ENCODE measurements at regions not wholly inside any gene's neighbourhood (a gene's known extent, or its start where the extent isn't known, plus 50 kb on each side); places are given as distances from the start of the nearest gene placed in this dataset.

DNA sequence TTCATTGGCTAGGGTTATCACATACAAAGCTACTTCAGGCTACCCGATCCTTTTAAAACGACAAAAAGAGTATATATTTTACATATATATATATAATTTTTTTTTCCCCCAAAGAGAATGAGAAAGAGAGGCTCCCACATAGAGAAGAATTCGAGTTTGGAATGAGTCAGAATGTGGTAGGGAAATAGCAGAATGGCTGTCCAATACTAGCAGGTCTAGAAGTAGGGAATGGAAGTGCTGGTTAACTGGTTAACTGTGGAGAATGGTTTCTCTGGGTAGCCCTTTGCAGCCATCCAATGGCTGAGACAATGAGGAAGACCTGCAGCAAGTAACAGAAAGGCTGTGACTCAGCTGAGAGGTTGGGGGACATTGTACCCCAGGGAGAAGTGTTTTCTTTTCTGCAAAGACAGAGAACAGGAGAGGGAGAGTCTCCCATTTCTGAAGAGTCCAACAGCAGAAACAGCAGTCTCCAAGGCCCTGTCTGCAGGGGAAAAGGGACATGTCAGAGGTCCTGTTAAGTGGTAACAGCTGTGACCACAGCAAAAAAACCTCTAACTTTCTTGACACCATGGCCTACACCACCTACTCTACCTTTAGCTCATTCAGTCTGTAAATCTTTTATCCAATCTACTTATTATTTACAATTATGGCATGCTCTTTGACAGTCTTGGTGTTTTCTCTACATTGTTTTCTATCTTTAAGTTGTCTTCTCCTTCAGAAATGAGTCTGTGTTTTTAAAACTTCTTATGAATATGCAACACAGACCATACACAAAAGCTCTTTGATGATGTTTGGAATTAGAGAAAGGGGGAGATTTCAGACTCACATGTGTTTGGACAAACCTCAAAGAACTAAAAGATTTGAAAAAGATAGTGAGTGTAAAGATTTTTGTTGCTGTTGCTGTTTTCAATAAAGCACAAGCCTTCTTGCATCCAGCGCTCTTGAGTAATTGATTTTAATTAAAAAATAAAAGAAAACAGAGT lies 116.1 kb upstream of the SLC7A14 start:
- no peak overlapping the region for H3K4me3 ChIP-seq (ENCODE audit: low read depth, low read length)
- TF ChIP-seq, protein P1, sequence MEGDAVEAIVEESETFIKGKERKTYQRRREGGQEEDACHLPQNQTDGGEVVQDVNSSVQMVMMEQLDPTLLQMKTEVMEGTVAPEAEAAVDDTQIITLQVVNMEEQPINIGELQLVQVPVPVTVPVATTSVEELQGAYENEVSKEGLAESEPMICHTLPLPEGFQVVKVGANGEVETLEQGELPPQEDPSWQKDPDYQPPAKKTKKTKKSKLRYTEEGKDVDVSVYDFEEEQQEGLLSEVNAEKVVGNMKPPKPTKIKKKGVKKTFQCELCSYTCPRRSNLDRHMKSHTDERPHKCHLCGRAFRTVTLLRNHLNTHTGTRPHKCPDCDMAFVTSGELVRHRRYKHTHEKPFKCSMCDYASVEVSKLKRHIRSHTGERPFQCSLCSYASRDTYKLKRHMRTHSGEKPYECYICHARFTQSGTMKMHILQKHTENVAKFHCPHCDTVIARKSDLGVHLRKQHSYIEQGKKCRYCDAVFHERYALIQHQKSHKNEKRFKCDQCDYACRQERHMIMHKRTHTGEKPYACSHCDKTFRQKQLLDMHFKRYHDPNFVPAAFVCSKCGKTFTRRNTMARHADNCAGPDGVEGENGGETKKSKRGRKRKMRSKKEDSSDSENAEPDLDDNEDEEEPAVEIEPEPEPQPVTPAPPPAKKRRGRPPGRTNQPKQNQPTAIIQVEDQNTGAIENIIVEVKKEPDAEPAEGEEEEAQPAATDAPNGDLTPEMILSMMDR (IDR thresholded peaks at IDR 0.05; ENCODE audit: insufficient read depth, low read depth, low read length) = no peak
- DNase-seq (ENCODE audit: low read depth) = peak; percentile 50

DNA sequence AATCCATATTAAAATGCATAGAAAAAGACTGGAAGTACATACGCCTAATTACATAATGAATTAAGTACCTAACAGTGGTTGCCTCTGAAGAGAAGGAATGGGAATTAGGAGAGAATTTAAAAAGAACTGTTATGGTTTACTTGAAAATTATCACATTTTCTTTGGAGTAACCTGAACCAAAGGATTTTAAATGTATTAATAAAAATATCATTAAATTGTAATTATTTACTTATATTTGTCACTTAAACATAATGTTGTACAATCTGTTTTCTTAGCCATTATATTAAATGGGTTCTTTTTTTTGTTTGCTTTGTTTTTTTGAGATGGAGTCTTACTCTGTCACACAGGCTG lies 114.2 kb upstream of the SLC7A14 start:
- H3K4me3 ChIP-seq (ENCODE audit: low read depth, low read length) = no peak overlapping the region
- no peak for DNase-seq (ENCODE audit: low read depth)
- TF ChIP-seq, protein P1 (IDR thresholded peaks at IDR 0.05; ENCODE audit: insufficient read depth, low read depth, low read length) = no peak

DNA sequence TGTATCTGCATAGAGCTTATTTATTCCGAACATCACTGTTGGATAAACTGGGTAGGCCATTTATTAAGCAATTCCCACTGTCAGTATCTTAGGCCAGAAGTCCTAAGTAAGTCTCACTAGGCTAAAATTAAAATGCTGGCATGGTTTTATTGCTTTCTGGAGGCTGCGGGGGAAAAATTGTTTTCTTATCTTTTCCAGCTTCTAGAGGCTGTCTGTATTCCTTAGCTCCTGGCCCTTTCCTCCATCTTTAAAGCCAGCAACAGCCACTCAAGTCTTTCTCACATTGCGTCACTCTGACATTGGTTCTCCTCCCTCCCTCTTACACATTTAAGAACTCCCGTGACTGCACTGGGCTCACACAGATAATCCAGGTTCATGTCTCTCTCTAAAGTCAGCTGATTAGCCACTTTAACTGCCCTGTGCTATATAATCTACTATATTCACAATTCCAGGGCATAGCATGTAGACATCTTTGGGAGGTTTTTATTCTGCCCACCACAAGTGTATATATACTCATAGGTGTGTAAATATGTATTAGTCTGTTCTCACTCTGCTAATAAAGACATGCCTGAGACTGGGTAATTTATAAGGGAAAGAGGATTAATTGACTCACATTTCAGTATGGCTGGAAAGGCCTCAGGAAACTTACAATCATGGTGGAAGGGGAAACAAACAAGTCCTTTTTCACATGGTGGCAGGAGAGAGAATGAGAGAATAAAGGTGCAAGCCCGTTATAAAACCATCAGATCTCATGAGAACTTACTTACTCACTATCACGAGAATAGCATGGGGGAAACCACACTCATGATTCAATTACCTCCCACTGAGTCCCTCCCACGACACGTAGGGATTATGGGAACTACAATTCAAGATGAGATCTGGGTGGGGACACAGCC lies 113.5 kb upstream of the SLC7A14 start:
- H3K4me3 ChIP-seq (ENCODE audit: low read depth, low read length) = no peak overlapping the region
- TF ChIP-seq, protein P1 (IDR thresholded peaks at IDR 0.05; ENCODE audit: insufficient read depth, low read depth, low read length) = no peak
- peak; percentile 69 for DNase-seq (ENCODE audit: low read depth)

DNA sequence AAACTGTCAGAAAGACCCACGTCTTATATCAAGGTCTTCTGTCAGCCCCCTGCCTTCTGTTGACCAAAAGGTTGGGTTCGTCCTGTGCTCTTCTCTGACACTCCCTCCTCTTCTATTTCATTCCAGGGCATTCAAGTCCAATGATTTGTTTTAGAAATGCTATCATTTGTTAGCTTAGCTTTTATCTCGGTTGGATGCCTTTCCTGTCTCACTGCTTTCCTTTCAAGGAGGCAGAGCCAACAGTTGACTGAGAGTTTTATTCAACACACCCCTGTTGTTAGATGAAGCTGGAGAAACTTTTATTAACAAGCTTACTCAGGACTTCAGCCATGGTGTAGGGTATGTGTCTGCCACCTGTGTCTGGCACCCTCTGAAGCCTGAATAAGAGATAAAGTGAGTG lies 112.0 kb upstream of the SLC7A14 start:
- TF ChIP-seq, protein P1 (IDR thresholded peaks at IDR 0.05; ENCODE audit: insufficient read depth, low read depth, low read length) = no peak
- DNase-seq (ENCODE audit: low read depth) = no peak
- no peak overlapping the region for H3K4me3 ChIP-seq (ENCODE audit: low read depth, low read length)

DNA sequence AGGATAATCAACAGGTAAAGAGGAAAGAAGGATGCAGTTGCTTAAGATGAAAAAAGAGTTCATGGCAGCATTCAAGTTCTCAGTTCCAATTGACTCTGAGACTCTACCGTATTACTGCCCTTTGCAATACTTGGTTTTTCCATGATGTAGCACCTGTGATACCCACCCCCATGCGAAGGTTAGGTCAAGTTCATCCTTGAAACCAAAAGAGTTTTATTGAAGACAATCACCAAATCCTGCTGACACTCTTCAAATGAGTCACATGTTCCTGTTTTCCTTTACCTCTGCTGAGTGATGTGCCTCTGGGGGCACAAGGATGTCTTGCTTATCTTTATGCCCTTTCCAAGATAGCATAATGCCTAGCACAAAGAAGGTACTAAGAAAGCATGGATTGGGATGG lies 111.3 kb upstream of the SLC7A14 start:
- no peak for DNase-seq (ENCODE audit: low read depth)
- H3K4me3 ChIP-seq (ENCODE audit: low read depth, low read length) = no peak overlapping the region
- TF ChIP-seq, protein P1 (IDR thresholded peaks at IDR 0.05; ENCODE audit: insufficient read depth, low read depth, low read length) = no peak

DNA sequence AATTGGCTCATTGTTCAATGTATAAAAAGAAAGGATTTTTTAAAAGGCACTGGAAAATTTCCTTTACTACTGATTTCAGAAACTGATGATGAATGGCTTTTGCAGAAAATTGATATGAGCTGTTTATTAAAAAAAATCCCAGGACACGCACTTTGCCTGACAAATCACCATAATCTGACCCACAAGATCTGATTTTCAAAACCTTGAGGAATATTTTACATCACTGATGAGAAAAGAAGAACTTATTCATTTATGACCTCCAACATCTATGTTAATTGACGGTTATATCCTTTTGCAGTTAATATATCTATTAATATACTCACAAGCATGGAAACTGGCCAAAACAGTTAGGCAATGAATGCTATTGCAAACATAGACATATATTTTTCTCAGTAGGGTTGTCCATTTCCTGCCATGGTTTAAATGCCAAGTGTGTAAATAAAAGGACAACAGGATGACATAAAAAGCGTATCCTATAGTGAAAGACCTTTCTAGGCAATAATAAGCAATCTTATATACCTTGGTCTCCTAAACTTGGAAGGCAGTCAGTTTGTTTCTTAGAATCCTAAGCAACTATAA lies 109.7 kb upstream of the SLC7A14 start:
- no peak overlapping the region for H3K4me3 ChIP-seq (ENCODE audit: low read depth, low read length)
- DNase-seq (ENCODE audit: low read depth) = no peak
- TF ChIP-seq, protein P1 (IDR thresholded peaks at IDR 0.05; ENCODE audit: insufficient read depth, low read depth, low read length) = no peak
